IPS DF 4.7 (cell line): ENCODE measurements at regions not wholly inside any gene's neighbourhood (a gene's known extent, or its start where the extent isn't known, plus 50 kb on each side); places are given as distances from the start of the nearest gene placed in this dataset.

Source experiments
- DNase-seq: peaks from one replicate; pipeline ENCODE4 v3.0.0-alpha.2; 2013; ENCODE audit warnings: low spot score; ENCODE audit errors: extremely low read depth

GRCh38 chr3:148208975-148209374 is 488.7 kb upstream of the AGTR1 start:
- no peak for DNase-seq

GRCh38 chr3:148211725-148212124 is 486.0 kb upstream of the AGTR1 start:
- no peak for DNase-seq

- no peak for DNase-seq
Observed at GRCh38 chr3:148214705-148215104, 483.0 kb upstream of the AGTR1 start.

DNA sequence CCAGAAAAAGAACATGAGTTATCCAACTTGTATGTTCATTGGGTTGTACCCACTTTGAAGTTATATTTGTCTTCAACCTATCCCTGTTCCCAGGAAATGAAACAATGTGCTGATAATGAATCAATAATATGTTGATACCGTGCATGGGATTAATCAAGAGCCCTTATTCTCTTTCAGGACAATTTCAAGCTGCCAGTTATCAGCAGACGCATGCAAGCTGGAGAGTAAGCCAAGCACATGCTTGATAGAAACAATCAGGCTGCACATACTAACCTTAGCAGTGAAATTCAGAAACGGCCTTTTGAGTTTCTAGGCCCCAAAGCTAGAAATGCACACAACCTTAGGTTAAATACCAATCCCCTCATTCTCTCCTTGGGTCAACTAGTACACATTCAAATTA is 480.4 kb upstream of the AGTR1 start:
- no peak for DNase-seq

DNA sequence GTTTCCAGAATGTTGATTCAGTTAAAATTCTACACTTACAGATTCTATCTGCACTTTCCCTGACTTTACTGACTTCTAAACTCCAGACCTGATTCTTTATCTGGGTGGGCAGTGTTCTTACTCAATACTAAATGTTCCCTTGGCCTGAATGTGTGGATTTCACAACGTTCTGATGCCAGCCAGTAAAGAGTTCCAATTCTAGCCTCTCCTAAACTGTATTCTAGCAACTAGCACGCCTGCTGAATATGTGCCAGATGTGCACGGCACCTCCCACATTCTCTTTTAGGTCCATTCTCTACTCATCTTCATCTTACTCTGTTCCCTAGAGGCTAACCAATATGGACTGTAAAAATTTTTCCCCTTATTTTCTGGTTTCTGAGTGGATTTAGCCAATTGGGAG is 479.5 kb upstream of the AGTR1 start:
- no peak for DNase-seq

- no peak for DNase-seq
Observed at GRCh38 chr3:148219999-148220398, 477.7 kb upstream of the AGTR1 start.

DNA sequence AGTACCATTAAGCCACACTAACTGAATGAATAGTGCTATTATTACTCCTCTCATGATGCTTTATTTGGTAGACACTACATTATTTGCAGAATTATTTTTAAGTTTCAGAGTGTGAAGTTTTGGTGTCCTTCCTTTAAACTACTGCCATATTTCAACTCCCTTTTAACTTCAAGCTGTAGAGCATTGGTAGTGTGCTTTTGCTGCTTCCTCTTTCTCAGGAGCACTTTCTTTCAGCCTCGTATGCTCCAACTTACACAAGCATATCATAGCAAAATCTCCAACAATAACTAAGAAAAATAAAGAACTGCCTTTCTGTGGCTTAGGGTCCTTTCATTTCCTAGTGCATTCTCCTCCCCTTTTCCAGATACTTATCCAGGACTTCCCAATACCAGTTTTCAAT is 476.4 kb upstream of the AGTR1 start:
- no peak for DNase-seq

- DNase-seq, result no peak
Observed at GRCh38 chr3:148223266-148223665, 474.4 kb upstream of the AGTR1 start.

GRCh38 chr3:148226246-148226645 is 471.5 kb upstream of the AGTR1 start:
- no peak for DNase-seq

DNA sequence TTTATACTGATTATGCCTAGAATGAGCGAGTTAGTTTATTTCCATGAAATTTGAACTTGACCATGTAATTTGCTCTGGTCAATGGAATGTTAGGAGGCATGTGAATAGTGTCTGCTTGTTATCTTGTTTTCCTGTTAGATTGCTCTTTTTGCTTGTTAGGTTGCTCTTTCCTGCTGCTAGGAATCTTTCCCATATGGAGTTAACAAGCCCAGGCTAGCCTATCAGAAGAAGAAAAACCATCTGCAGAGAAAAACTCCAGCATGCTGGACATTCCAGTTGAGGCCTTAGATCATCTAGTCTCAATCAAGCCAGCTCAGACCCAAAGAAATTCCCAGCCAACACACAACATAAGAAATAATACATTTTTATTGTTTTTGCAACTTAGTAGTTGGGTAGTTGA is 470.2 kb upstream of the AGTR1 start:
- no peak for DNase-seq

- DNase-seq, result no peak
Observed at GRCh38 chr3:148229107-148229506, 468.6 kb upstream of the AGTR1 start.

- no peak for DNase-seq
Observed at GRCh38 chr3:148230473-148230872, 467.2 kb upstream of the AGTR1 start.

DNA sequence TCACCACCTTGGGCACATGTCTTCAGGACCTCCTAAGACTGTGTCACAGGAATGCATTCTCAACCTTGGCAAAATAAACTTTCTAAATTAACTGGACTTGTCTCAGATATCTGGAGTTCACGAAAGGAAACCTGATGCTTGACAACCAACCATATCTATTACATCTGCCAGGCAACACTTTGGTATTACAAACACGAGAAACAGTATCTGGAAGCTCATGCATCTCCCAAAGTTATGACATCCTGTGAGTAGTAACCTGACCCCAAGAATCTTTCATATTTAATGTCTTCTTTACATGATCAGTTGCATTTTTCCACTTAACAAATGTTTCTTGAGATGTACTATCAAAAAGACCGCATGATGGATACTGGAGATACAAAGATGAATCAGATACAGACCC is 465.3 kb upstream of the AGTR1 start:
- DNase-seq, result no peak

GRCh38 chr3:148233403-148233802 is 464.3 kb upstream of the AGTR1 start:
- DNase-seq, result no peak

- DNase-seq, result no peak
Observed at GRCh38 chr3:148234536-148234935, 463.2 kb upstream of the AGTR1 start.

DNA sequence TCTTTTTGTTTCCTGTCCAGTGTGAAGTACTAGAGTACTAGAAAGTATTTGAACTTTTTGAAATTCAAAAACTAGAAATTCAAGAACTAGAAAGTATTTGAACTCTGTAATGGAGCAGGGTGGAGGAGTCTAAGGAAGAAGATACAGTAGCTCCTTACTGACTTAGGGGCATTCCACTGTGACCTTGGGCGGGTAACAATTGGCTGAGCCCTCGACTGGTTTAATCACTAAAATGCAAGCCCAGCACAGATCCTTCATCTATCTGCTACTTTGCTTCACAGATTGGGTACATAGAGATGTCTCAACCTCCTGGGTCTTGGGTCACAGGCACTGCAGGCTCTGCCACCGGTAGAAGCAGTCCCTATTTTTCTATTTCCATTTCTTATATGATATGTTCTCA is 462.1 kb upstream of the AGTR1 start:
- DNase-seq, result no peak

- DNase-seq, result no peak
Observed at GRCh38 chr3:148238421-148238821, 459.3 kb upstream of the AGTR1 start.

GRCh38 chr3:148240351-148240750 is 457.4 kb upstream of the AGTR1 start:
- DNase-seq, result no peak

DNA sequence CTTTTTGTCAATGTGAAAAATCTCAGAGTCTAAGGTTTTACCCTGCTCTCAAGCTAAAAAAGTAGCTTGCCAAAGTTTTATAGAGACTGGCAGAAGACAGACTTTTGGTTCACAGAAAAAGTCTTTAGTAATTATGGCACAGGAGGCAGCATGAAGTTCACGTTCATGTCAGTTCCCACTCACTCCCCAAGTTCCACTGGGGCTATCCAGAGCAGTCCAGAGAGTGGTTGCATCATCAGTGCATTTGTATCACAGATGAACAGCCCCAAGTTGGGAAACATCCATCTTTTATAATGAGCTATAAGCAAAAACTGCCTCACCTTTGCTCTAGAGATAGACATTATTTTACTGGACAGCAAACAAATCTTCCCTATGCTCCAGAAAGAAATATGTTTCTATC is 454.1 kb upstream of the AGTR1 start:
- no peak for DNase-seq

GRCh38 chr3:148246291-148246923 is 451.3 kb upstream of the AGTR1 start:
- DNase-seq, result no peak

GRCh38 chr3:148253713-148254112 is 444.0 kb upstream of the AGTR1 start:
- DNase-seq, result no peak

- DNase-seq, result no peak
Observed at GRCh38 chr3:148254402-148254801, 443.3 kb upstream of the AGTR1 start.

DNA sequence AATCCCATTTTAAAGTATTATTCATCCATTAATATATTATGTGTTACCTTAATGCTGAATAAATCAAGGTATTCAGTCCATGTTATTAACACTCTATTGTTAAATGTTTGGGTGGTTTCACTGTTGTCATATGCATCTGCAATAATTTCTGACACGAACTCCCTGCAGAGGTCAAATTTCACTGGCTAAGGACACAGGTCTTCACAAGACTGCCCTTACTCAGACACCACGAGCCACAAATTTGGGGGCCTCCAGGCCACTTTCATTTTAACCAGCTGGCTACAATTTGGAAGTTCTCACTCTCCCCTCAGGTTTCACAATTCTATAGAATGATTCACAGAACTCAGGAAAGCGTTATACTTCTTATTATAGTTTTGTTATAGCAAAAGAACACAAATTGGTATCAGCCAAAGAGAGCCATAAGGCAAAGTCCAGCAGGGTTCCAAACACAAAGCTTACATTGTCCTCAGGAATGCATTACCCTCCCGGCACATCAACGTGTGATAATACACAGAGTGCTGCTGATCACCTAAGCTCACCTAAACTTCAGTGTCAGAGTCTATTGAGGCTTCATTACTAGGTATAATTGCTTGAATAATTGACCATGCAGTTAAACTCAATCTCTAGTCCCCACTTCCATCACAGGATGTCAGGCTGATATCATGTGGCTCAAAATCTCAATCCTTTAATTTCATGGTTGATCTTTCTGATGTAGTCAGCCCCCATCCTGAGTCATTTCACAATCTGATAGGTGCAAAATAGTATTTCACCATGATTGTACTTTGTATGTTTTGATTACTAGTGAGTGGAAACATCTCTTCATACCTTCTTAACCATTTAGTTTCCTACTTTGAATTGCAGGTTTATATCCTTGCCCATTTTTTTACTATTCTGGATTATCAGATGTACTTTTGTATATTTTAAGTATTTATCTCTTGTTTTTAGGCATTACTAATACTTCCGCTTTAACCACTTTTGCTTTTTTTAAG is 441.4 kb upstream of the AGTR1 start:
- DNase-seq, result no peak
